ENCODE measurements at regions not wholly inside any gene's neighbourhood (a gene's known extent, or its start where the extent isn't known, plus 50 kb on each side); places are given as distances from the start of the nearest gene placed in this dataset.
"Not testable (repeated sequence)": the region's sequence is repeated elsewhere in the genome, so short reads cannot be mapped to it uniquely, and the experiment has no call there.

- CTCF ChIA-PET: interaction anchor here (1.0 to 2.0 kb wide), 2 partner anchors 10 to 305 kb away, joined by 3 to 8 read pairs; no protein-coding TSS in a partner anchor
- not testable (repeated sequence) for H3K4me3 ChIP-seq (ENCODE audit: low read depth in 2 of 2, low read length in 1 of 2)
Measured at GRCh38 chr14:59138576-59138975, 49.9 kb upstream of the DAAM1 start.

More at GRCh38 chr14:59138576-59138975, 49.9 kb upstream of the DAAM1 start:
- H3F3A ChIP-seq (replicated peaks; ENCODE audit: insufficient read depth); POLR2A ChIA-PET; H3K4me1 ChIP-seq (ENCODE audit: control insufficient read depth in 1 of 2, insufficient read depth in 2 of 2, low read depth in 1 of 2, low read length in 1 of 2); H2AFZ ChIP-seq (ENCODE audit: low read depth); H3K4me2 ChIP-seq; H3K27ac ChIP-seq (ENCODE audit: low read depth in 2 of 2, low read length in 1 of 2); H3K9me2 ChIP-seq; H3K27me3 ChIP-seq (ENCODE audit: insufficient read depth); DNase-seq; H3K9ac ChIP-seq; H3K9me3 ChIP-seq; H3K36me3 ChIP-seq (replicated peaks in 1 of 2; ENCODE audit: control insufficient read depth in 1 of 2, insufficient read depth in 2 of 2, low read length in 1 of 2); H3K79me2 ChIP-seq (ENCODE audit: insufficient read depth); H4K20me1 ChIP-seq (ENCODE audit: insufficient read depth): not testable (repeated sequence)
- 56% methylated on average over 5 of the region's 5 CpGs for WGBS (ENCODE audit: low lambda C conversion rate)
